ENCODE measurements at regions not wholly inside any gene's neighbourhood (a gene's known extent, or its start where the extent isn't known, plus 50 kb on each side); places are given as distances from the start of the nearest gene placed in this dataset.

DNA sequence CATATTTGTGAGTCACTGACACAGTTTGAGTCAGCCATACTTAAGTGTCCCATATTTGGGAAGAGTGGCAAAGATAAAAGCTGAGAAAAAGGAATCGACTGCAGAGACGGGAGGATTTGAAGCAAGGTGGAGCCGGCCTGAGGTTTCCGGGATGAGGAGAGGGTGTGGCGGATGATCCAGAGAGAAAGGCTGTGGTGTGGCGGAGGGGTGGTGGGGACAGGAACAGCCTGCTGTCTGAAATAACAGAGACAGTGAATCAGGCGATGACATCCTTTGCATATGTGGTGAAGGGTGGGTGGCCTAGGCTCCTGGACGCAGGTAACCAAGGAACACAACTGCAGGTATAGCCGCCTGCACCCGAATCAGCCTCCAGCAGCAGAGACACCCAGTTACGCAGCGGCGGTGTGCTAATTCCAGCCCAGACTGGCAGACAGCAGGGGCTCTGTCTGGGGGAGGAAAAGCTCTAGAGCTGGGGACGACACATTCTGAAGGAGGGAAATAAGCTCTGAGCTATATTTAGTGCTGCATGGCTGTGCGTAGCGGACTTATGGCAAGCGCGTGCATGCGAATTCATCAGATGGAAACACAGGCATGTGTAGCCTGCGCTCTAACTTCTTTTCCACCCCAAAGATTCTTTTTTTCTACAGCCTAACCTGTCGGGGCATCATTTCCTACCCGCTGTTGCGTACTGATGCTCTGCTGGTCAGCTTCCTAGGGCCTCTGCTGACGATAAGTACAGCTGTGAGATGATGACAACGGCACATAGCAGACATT, 62.7 kb upstream of the BARX2 start:
- WGBS (ENCODE audit: low lambda C conversion rate) = 88% methylated on average over 24 of the region's 25 CpGs
- Histone ChIP-seq H2AFZ (ENCODE audit: low read length) (no peak overlapping the region), H3K9me3 (ENCODE audit: low read length) (no peaks in the 10 kb centered on the region), H3K36me3 (replicated peaks in 1 of 2; ENCODE audit: control insufficient read depth in 1 of 2, insufficient read depth in 2 of 2, low read length in 2 of 2) (no peaks in the 10 kb centered on the region), H3K79me2 (ENCODE audit: insufficient read depth, low read length) (no peaks in the 10 kb centered on the region), H3K9ac (ENCODE audit: insufficient read depth, low read depth, low read length) (no peak overlapping the region), H3K4me3 (replicated peaks in 1 of 3; ENCODE audit: insufficient read depth in 1 of 3, low read depth in 2 of 3, low read length in 3 of 3) (no peak overlapping the region), H3K27me3 (ENCODE audit: control insufficient read depth in 1 of 2, insufficient read depth in 2 of 2, low read length in 2 of 2) (no peaks in the 10 kb centered on the region), H3K4me1 (ENCODE audit: insufficient read depth, low read length) (peaks cover 49% of the 10 kb centered on the region), H4K20me1 (ENCODE audit: insufficient read depth, low read length) (no peaks in the 10 kb centered on the region), H3K4me2 (ENCODE audit: low read depth, low read length) (no peak overlapping the region), H3K27ac (ENCODE audit: extremely low read length, insufficient read depth, low read length) (no peak overlapping the region)
- ATAC-seq (no peak), DNase-seq (ENCODE audit: low spot score) (no peak), FAIRE-seq (no peak)
- TF ChIP-seq, protein P1, sequence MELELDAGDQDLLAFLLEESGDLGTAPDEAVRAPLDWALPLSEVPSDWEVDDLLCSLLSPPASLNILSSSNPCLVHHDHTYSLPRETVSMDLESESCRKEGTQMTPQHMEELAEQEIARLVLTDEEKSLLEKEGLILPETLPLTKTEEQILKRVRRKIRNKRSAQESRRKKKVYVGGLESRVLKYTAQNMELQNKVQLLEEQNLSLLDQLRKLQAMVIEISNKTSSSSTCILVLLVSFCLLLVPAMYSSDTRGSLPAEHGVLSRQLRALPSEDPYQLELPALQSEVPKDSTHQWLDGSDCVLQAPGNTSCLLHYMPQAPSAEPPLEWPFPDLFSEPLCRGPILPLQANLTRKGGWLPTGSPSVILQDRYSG (CRISPR knock-in tag; IDR thresholded peaks at IDR 0.05) = no peak
- TF ChIP-seq ZFP41 (CRISPR knock-in tag; IDR thresholded peaks at IDR 0.05; ENCODE audit: borderline replicate concordance) (no peak), ZNF792 (CRISPR knock-in tag; IDR thresholded peaks at IDR 0.05) (no peak), SATB2 (CRISPR knock-in tag; IDR thresholded peaks at IDR 0.05) (no peak), NFIB (CRISPR knock-in tag; IDR thresholded peaks at IDR 0.05; ENCODE audit: borderline replicate concordance) (no peak), HDAC2 (CRISPR knock-in tag; IDR thresholded peaks at IDR 0.05) (no peak), HNRNPLL (IDR thresholded peaks at IDR 0.05; ENCODE audit: low read depth, low read length, poor library complexity, severe bottlenecking) (no peak), KMT2A (CRISPR knock-in tag; IDR thresholded peaks at IDR 0.05) (no peak), ZNF549 (CRISPR knock-in tag; IDR thresholded peaks at IDR 0.05) (no peak), TOE1 (CRISPR knock-in tag; IDR thresholded peaks at IDR 0.05) (no peak), ZBTB42 (CRISPR knock-in tag; IDR thresholded peaks at IDR 0.05) (no peak), SIN3B (IDR thresholded peaks at IDR 0.05; ENCODE audit: low read length) (no peak), GLI4 (CRISPR knock-in tag; IDR thresholded peaks at IDR 0.05; ENCODE audit: borderline replicate concordance) (no peak), ZNF589 (CRISPR knock-in tag; conservative IDR thresholded peaks at IDR 0.05) (no peak), ZFAT (CRISPR knock-in tag; conservative IDR thresholded peaks at IDR 0.05) (no peak), TOPORS (CRISPR knock-in tag; IDR thresholded peaks at IDR 0.05) (no peak), ZNF607 (CRISPR knock-in tag; IDR thresholded peaks at IDR 0.05; ENCODE audit: borderline replicate concordance) (no peak), EED (CRISPR knock-in tag; IDR thresholded peaks at IDR 0.05) (no peak)
- TF ChIP-seq, protein P2, sequence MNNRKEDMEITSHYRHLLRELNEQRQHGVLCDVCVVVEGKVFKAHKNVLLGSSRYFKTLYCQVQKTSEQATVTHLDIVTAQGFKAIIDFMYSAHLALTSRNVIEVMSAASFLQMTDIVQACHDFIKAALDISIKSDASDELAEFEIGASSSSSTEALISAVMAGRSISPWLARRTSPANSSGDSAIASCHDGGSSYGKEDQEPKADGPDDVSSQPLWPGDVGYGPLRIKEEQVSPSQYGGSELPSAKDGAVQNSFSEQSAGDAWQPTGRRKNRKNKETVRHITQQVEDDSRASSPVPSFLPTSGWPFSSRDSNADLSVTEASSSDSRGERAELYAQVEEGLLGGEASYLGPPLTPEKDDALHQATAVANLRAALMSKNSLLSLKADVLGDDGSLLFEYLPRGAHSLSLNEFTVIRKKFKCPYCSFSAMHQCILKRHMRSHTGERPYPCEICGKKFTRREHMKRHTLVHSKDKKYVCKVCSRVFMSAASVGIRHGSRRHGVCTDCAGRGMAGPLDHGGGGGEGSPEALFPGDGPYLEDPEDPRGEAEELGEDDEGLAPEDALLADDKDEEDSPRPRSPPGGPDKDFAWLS (CRISPR knock-in tag; IDR thresholded peaks at IDR 0.05; ENCODE audit: borderline replicate concordance) = no peak
- TF ChIP-seq, protein P3, sequence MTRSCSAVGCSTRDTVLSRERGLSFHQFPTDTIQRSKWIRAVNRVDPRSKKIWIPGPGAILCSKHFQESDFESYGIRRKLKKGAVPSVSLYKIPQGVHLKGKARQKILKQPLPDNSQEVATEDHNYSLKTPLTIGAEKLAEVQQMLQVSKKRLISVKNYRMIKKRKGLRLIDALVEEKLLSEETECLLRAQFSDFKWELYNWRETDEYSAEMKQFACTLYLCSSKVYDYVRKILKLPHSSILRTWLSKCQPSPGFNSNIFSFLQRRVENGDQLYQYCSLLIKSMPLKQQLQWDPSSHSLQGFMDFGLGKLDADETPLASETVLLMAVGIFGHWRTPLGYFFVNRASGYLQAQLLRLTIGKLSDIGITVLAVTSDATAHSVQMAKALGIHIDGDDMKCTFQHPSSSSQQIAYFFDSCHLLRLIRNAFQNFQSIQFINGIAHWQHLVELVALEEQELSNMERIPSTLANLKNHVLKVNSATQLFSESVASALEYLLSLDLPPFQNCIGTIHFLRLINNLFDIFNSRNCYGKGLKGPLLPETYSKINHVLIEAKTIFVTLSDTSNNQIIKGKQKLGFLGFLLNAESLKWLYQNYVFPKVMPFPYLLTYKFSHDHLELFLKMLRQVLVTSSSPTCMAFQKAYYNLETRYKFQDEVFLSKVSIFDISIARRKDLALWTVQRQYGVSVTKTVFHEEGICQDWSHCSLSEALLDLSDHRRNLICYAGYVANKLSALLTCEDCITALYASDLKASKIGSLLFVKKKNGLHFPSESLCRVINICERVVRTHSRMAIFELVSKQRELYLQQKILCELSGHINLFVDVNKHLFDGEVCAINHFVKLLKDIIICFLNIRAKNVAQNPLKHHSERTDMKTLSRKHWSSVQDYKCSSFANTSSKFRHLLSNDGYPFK (CRISPR knock-in tag; IDR thresholded peaks at IDR 0.05; ENCODE audit: borderline replicate concordance) = no peak
- POLR2A ChIA-PET = no interaction called here
- BruUV-seq (replicated peaks) = no TSS peak
- CTCF ChIA-PET (ENCODE audit: low intra/inter-chr PET ratio, low total read pairs) = no interaction called here
- intact Hi-C loops (cut with micrococcal nuclease; ENCODE audit: unreplicated experiment) (no loop called here), in situ Hi-C loops (cut with HindIII; ENCODE audit: extremely low pct_ligation_motif_present, low pct_unique_long_range_greater_than_20kb) (no loop called here)

Measured in HepG2 (cell line).